Endodermal cell (in vitro differentiated cells): ENCODE measurements at regions not wholly inside any gene's neighbourhood (a gene's known extent, or its start where the extent isn't known, plus 50 kb on each side); places are given as distances from the start of the nearest gene placed in this dataset.

Experiments
- DNase-seq: peaks from one replicate; pipeline ENCODE4 v3.0.0-alpha.2; 2017
- H3K27ac ChIP-seq: 2 replicates; pipeline ENCODE4 v1.5.1; 2013; ENCODE audit warnings: mild to moderate bottlenecking, low read depth, low read length, moderate library complexity
- H3K27me3 ChIP-seq: 2 replicates; pipeline ENCODE4 v1.6.1; 2013; ENCODE audit warnings: mild to moderate bottlenecking, low read length, moderate library complexity; ENCODE audit not compliant: insufficient read depth, control insufficient read depth, poor library complexity, severe bottlenecking
- H3K36me3 ChIP-seq: 2 replicates; pipeline ENCODE4 v1.7.0; 2013; ENCODE audit warnings: mild to moderate bottlenecking, low read length, moderate library complexity; ENCODE audit not compliant: control insufficient read depth, insufficient read depth
- H3K4me1 ChIP-seq: one replicate; pipeline ENCODE4 v1.7.0; 2013; ENCODE audit warnings: low read length; ENCODE audit not compliant: control insufficient read depth, insufficient read depth
- H3K4me3 ChIP-seq: 2 replicates; pipeline ENCODE4 v1.5.1; 2013; ENCODE audit warnings: mild to moderate bottlenecking, low read length, moderate library complexity
- H3K9ac ChIP-seq: 2 replicates; pipeline ENCODE4 v1.6.1; 2013; ENCODE audit warnings: mild to moderate bottlenecking, low read length, moderate library complexity; ENCODE audit not compliant: poor library complexity, severe bottlenecking; ENCODE audit errors: extremely low read depth
- H3K9me3 ChIP-seq: 2 replicates; pipeline ENCODE4 v1.6.1; 2013; ENCODE audit warnings: mild to moderate bottlenecking, low read length, moderate library complexity; ENCODE audit not compliant: control insufficient read depth
- H3K27ac Mint-ChIP-seq: 2 replicates; pipeline ENCODE4 v1.8.0; 2020; ENCODE audit warnings: mixed read lengths
- H3K27me3 Mint-ChIP-seq: 2 replicates; pipeline ENCODE4 v1.8.0; 2021; ENCODE audit warnings: mild to moderate bottlenecking, mixed read lengths; ENCODE audit not compliant: insufficient read depth
- H3K36me3 Mint-ChIP-seq: 2 replicates; pipeline ENCODE4 v1.8.0; 2020; ENCODE audit warnings: low read depth, mixed read lengths
- H3K4me1 Mint-ChIP-seq: 2 replicates; pipeline ENCODE4 v1.8.0; 2020; ENCODE audit warnings: mixed read lengths
- H3K4me3 Mint-ChIP-seq: 2 replicates; pipeline ENCODE4 v1.8.0; 2020; ENCODE audit warnings: mild to moderate bottlenecking, moderate library complexity, mixed read lengths
- H3K9me3 Mint-ChIP-seq: 2 replicates; pipeline ENCODE4 v1.8.0; 2020; ENCODE audit warnings: mild to moderate bottlenecking, mixed read lengths
- WGBS, 2 experiments: methylation state at CpG; one replicate each; pipeline versions ENCODE4 v1.1.5 to v1.1.7; 2013; ENCODE audit warnings: missing lambda C conversion rate in 2 of 2, mixed read lengths in 1 of 2; ENCODE audit not compliant: insufficient coverage in 1 of 2, insufficient read length in 1 of 2; 5-methylcytosine and 5-hydroxymethylcytosine counted together
- TF ChIP-seq, protein P1 (sequence below): fragments of 200-600 bp; sonication (generic); conservative IDR thresholded peaks from 2 replicates; pipeline ENCODE4 v1.5.0; 2021; ENCODE audit warnings: antibody characterized with exemption, mild to moderate bottlenecking

DNA sequence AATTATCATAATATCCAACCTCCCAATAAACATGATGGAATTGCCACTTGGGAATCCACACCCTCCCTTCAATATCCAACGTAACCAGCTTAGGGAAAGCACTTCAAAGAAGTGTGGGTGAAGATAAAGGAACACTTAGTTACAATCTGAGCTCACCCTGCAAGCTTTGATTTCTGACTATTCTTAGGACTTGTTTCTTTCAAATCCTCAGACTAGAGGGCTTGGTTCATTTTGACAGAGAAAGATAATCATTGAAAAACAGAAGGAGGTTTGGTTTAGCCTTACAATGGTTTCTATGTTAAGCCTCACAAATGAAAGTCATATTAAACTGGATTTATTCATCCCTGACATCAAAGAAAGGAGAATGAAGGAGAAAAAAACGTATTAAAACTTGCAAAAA is 57.9 kb upstream of the SYT13 start:
- no peak overlapping the region for H3K27ac ChIP-seq
- H3K9me3 ChIP-seq, result no peaks in the 10 kb centered on the region
- peaks cover 14% of the 10 kb centered on the region for H3K4me1 Mint-ChIP-seq
- H3K36me3 Mint-ChIP-seq, result no peaks in the 10 kb centered on the region
- H3K9me3 Mint-ChIP-seq, result no peaks in the 10 kb centered on the region
- peaks cover 2% of the 10 kb centered on the region for H3K4me1 ChIP-seq
- peak; percentile 3 for DNase-seq
- H3K27me3 Mint-ChIP-seq, result no peaks in the 10 kb centered on the region
- no peak overlapping the region for H3K4me3 ChIP-seq
- 56% methylated on average over 1 of the region's 2 CpGs; no CpG with 5 or more reads in 1 of the 2 experiments for WGBS, 2 experiments
- H3K4me3 Mint-ChIP-seq, result no peak overlapping the region
- H3K27ac Mint-ChIP-seq, result no peak overlapping the region
- no peaks in the 10 kb centered on the region for H3K36me3 ChIP-seq
- TF ChIP-seq, protein P1, sequence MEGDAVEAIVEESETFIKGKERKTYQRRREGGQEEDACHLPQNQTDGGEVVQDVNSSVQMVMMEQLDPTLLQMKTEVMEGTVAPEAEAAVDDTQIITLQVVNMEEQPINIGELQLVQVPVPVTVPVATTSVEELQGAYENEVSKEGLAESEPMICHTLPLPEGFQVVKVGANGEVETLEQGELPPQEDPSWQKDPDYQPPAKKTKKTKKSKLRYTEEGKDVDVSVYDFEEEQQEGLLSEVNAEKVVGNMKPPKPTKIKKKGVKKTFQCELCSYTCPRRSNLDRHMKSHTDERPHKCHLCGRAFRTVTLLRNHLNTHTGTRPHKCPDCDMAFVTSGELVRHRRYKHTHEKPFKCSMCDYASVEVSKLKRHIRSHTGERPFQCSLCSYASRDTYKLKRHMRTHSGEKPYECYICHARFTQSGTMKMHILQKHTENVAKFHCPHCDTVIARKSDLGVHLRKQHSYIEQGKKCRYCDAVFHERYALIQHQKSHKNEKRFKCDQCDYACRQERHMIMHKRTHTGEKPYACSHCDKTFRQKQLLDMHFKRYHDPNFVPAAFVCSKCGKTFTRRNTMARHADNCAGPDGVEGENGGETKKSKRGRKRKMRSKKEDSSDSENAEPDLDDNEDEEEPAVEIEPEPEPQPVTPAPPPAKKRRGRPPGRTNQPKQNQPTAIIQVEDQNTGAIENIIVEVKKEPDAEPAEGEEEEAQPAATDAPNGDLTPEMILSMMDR, result no peak
- no peaks in the 10 kb centered on the region for H3K27me3 ChIP-seq
- H3K9ac ChIP-seq, result no peak overlapping the region

DNA sequence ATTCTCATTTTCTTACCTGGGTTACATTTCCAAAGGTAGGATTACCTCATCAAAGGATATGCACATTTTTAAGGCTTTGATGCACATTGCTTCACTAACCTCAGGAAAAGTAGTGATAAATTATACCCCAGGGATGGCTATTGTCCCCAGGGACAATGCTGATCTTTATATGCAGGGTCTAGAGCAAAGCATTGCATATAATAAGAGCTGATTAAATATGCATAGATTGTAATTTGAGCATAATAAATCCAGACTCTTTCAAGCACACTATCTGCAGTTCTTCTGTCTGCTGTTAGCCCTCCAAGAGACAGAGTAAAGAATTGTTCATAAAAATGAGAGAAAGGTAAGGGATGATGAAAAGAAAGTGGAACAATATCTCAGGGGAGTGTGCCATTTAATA is 57.3 kb upstream of the SYT13 start:
- no peaks in the 10 kb centered on the region for H3K27me3 ChIP-seq
- H3K4me3 Mint-ChIP-seq, result no peak overlapping the region
- no peaks in the 10 kb centered on the region for H3K36me3 ChIP-seq
- H3K36me3 Mint-ChIP-seq, result no peaks in the 10 kb centered on the region
- peaks cover 2% of the 10 kb centered on the region for H3K4me1 ChIP-seq
- DNase-seq, result no peak
- no peaks in the 10 kb centered on the region for H3K9me3 ChIP-seq
- H3K27me3 Mint-ChIP-seq, result no peaks in the 10 kb centered on the region
- H3K27ac ChIP-seq, result no peak overlapping the region
- H3K9ac ChIP-seq, result no peak overlapping the region
- H3K4me3 ChIP-seq, result no peak overlapping the region
- peaks cover 14% of the 10 kb centered on the region for H3K4me1 Mint-ChIP-seq
- H3K27ac Mint-ChIP-seq, result no peak overlapping the region
- H3K9me3 Mint-ChIP-seq, result no peaks in the 10 kb centered on the region
- TF ChIP-seq, protein P1, result no peak

DNA sequence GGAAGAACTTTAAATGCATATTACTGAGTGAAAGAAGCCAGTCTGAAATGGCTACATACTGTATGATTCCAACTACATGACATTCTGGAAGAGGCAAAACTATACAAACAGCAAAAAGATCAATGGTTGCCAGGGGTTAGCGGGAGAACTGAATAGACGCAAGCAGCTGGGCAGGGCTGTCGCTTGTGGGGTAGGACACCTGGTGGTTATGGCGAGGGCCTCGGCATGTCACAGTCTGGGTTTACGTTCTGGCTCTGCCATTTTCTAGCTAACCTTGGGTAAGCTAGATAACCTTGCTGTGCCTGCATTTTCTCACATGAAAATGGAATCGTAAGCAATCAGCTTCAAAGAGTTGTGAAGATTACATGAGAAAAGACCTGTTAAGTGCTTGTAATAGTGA is 55.2 kb upstream of the SYT13 start:
- TF ChIP-seq, protein P1, result peak; percentile 53
- H3K36me3 ChIP-seq, result no peaks in the 10 kb centered on the region
- no peak overlapping the region for H3K27ac ChIP-seq
- Mint-ChIP-seq H3K9me3 (no peaks in the 10 kb centered on the region), H3K27ac (no peak overlapping the region), H3K4me1 (peaks cover 7% of the 10 kb centered on the region), H3K36me3 (no peaks in the 10 kb centered on the region), H3K4me3 (no peak overlapping the region), H3K27me3 (no peaks in the 10 kb centered on the region)
- whole genome bisulfite sequencing, 2 experiments, result 56 to 72% methylated on average over 6 to 7 of the region's 7 CpGs
- no peaks in the 10 kb centered on the region for H3K27me3 ChIP-seq
- no peak overlapping the region for H3K4me3 ChIP-seq
- no peak overlapping the region for H3K9ac ChIP-seq
- no peaks in the 10 kb centered on the region for H3K9me3 ChIP-seq
- DNase-seq, result peak; percentile 72
- H3K4me1 ChIP-seq, result no peaks in the 10 kb centered on the region
